Glutamatergic neuron (in vitro differentiated cells): ENCODE measurements at regions not wholly inside any gene's neighbourhood (a gene's known extent, or its start where the extent isn't known, plus 50 kb on each side); places are given as distances from the start of the nearest gene placed in this dataset.

Experiments
- DNase-seq: peaks from one replicate; pipeline ENCODE4 v3.0.0; 2022
- H3K27ac Mint-ChIP-seq: one replicate; pipeline ENCODE4 v1.8.0; 2020; ENCODE audit warnings: mild to moderate bottlenecking, mixed read lengths, inconsistent platforms; ENCODE audit not compliant: unreplicated experiment
- H3K27me3 Mint-ChIP-seq: one replicate; pipeline ENCODE4 v1.8.0; 2020; ENCODE audit warnings: mild to moderate bottlenecking, moderate library complexity, mixed read lengths, inconsistent platforms; ENCODE audit not compliant: unreplicated experiment
- H3K36me3 Mint-ChIP-seq: one replicate; pipeline ENCODE4 v1.8.0; 2020; ENCODE audit warnings: mild to moderate bottlenecking, mixed read lengths, inconsistent platforms; ENCODE audit not compliant: unreplicated experiment
- H3K4me1 Mint-ChIP-seq: one replicate; pipeline ENCODE4 v1.8.0; 2020; ENCODE audit warnings: mild to moderate bottlenecking, low read depth, mixed read lengths, inconsistent platforms; ENCODE audit not compliant: unreplicated experiment
- H3K4me3 Mint-ChIP-seq: one replicate; pipeline ENCODE4 v1.8.0; 2020; ENCODE audit warnings: mild to moderate bottlenecking, mixed read lengths, inconsistent platforms; ENCODE audit not compliant: unreplicated experiment
- H3K9me3 Mint-ChIP-seq: one replicate; pipeline ENCODE4 v1.8.0; 2020; ENCODE audit warnings: mild to moderate bottlenecking, moderate library complexity, mixed read lengths, inconsistent platforms; ENCODE audit not compliant: unreplicated experiment
- TF ChIP-seq, protein P1 (sequence below): fragments of 200-600 bp; sonication (generic); IDR thresholded peaks from one replicate; pipeline ENCODE4 v1.5.0; 2021; ENCODE audit not compliant: partially characterized antibody, unreplicated experiment

DNA sequence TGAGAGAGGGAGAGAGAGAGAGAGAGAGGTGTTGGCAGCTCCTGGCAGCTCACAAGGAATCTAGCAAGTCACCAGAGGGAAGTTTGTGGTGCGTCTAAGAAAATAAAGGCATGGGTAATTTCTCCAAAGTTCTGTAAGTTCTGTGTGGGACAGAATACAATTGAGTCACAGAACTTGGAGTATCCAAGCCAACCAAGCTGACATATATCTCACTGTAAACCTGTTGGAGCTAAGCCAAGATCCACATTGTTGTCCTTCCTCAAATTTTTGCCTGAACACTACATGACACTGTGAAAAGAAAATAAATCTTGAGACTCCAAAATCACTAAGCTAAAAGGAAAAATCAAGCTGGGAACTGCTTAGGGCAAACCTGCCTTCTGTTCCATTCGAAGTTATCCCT lies 436.7 kb downstream of the MEI4 start:
- Mint-ChIP-seq H3K9me3 (no peaks in the 10 kb centered on the region), H3K27me3 (no peaks in the 10 kb centered on the region), H3K4me3 (no peak overlapping the region), H3K27ac (no peak overlapping the region), H3K4me1 (no peaks in the 10 kb centered on the region), H3K36me3 (no peaks in the 10 kb centered on the region)
- DNase-seq = no peak
- TF ChIP-seq, protein P1, sequence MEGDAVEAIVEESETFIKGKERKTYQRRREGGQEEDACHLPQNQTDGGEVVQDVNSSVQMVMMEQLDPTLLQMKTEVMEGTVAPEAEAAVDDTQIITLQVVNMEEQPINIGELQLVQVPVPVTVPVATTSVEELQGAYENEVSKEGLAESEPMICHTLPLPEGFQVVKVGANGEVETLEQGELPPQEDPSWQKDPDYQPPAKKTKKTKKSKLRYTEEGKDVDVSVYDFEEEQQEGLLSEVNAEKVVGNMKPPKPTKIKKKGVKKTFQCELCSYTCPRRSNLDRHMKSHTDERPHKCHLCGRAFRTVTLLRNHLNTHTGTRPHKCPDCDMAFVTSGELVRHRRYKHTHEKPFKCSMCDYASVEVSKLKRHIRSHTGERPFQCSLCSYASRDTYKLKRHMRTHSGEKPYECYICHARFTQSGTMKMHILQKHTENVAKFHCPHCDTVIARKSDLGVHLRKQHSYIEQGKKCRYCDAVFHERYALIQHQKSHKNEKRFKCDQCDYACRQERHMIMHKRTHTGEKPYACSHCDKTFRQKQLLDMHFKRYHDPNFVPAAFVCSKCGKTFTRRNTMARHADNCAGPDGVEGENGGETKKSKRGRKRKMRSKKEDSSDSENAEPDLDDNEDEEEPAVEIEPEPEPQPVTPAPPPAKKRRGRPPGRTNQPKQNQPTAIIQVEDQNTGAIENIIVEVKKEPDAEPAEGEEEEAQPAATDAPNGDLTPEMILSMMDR = no peak

GRCh38 chr6:78093906-78094305 lies 441.1 kb downstream of the MEI4 start:
- TF ChIP-seq, protein P1 = no peak
- Mint-ChIP-seq H3K36me3 (no peaks in the 10 kb centered on the region), H3K9me3 (no peaks in the 10 kb centered on the region), H3K4me1 (no peaks in the 10 kb centered on the region), H3K4me3 (no peak overlapping the region), H3K27me3 (no peaks in the 10 kb centered on the region), H3K27ac (no peak overlapping the region)
- no peak for DNase-seq

GRCh38 chr6:78101387-78101786 lies 448.5 kb downstream of the MEI4 start:
- TF ChIP-seq, protein P1 = no peak
- no peak for DNase-seq
- Mint-ChIP-seq H3K27ac (no peak overlapping the region), H3K9me3 (no peaks in the 10 kb centered on the region), H3K27me3 (peaks cover 1% of the 10 kb centered on the region), H3K36me3 (no peaks in the 10 kb centered on the region), H3K4me3 (no peak overlapping the region), H3K4me1 (peaks cover 7% of the 10 kb centered on the region)

DNA sequence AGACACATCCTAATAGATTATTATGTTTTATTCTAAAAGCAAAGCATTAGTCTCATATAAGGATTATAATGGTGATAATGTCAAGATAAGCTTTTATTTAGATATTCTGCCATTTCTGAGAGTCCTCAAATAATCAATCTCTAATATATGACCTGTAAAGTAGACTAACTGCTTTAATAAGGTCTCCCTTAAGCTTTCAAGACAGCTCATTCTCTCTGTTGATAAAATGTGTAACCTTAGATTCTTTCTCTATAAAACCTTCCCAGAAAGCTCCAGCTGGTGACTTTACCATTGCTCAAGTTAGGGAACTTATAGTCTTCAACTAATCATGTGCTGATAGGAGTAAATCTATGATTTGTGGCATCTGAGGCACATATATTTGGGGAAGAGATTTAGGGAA lies 457.8 kb downstream of the MEI4 start:
- H3K9me3 Mint-ChIP-seq = no peaks in the 10 kb centered on the region
- H3K27ac Mint-ChIP-seq = no peak overlapping the region
- peaks cover 14% of the 10 kb centered on the region for H3K4me1 Mint-ChIP-seq
- TF ChIP-seq, protein P1 = no peak
- no peaks in the 10 kb centered on the region for H3K36me3 Mint-ChIP-seq
- no peak overlapping the region for H3K4me3 Mint-ChIP-seq
- no peak for DNase-seq
- H3K27me3 Mint-ChIP-seq = peaks cover 4% of the 10 kb centered on the region

DNA sequence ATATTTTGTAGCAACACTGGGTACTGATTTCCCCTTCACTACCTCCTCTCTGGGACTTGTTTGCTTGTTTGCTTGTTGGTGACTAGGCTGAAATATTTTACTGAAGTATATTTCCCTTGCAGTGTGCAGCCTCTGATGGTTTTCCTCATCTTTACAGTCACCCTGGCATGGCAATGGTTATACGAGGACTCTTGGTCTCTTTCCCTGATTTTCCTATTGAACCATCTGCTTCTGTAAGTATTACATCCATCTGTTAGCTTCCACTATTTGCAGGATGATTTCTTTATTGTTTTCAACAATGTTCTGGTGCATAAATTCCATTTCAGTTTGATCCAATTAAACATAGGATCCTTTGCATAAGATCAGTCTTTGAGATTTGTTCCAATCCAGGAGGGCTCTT lies 465.1 kb downstream of the MEI4 start:
- no peaks in the 10 kb centered on the region for H3K36me3 Mint-ChIP-seq
- DNase-seq = no peak
- H3K4me1 Mint-ChIP-seq = peaks cover 9% of the 10 kb centered on the region
- TF ChIP-seq, protein P1 = no peak
- H3K27ac Mint-ChIP-seq = peak overlapping the region; percentile 40
- no peak overlapping the region for H3K4me3 Mint-ChIP-seq
- H3K27me3 Mint-ChIP-seq = peaks cover 6% of the 10 kb centered on the region
- no peaks in the 10 kb centered on the region for H3K9me3 Mint-ChIP-seq
